Caki2 (cell line): ENCODE measurements at regions not wholly inside any gene's neighbourhood (a gene's known extent, or its start where the extent isn't known, plus 50 kb on each side); places are given as distances from the start of the nearest gene placed in this dataset.
"Not testable (repeated sequence)": the region's sequence is repeated elsewhere in the genome, so short reads cannot be mapped to it uniquely, and the experiment has no call there.

ENCODE experiments used
- DNase-seq: peaks from one replicate; pipeline ENCODE4 v3.0.0-alpha.2; 2015; ENCODE audit warnings: low read depth
- in situ Hi-C: cut with HindIII; loops from 2 replicates; pipeline ENCODE4 v1.10.0; 2016; ENCODE audit warnings: low sequenced_read_pairs, low pct_unique_long_range_greater_than_20kb, mixed read lengths

DNA sequence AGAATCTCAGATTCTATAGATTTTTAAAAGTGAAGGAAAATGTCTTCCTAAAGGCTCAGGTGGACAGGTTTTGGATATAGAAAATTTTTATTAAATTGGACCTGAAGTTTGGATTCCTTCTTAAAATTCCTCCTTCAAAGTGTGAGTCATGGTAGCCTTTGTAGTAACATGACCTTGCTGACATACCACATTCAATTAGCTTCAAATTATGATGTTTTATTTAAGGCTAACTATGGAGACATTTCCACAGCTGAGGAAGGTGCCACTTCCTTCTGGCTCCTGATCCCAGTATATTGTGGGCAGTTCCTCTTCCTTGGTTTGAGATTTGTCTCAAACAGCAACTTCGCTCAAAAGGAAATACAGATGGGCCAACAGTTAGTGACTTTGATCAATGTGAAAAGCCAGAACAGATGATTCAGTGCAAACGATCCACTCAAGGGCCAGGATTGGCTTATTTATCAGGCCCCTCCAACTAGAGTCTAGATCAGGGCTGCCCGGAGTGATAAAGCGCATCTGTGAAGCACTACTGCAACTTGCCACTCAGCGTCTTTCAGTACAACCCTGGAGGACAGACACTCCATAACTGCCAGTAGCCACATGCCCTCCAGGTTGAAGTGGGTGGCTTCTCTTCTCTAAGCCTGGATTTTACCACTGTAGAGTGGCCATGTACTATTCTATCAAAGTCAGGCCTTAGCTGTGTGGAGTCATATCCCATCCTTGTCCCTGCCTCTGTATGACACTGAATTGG lies 573.5 kb downstream of the KIF20B start:
- in situ Hi-C loops = no loop called here
- no peak for DNase-seq

- no peak for DNase-seq
- in situ Hi-C loops = no loop called here
Measured at GRCh38 chr10:90276894-90277475, 575.6 kb downstream of the KIF20B start.

GRCh38 chr10:90286406-90286805 lies 571.4 kb downstream of the HTR7 start:
- DNase-seq = no peak
- in situ Hi-C loops = no loop called here

GRCh38 chr10:90286941-90287340 lies 570.9 kb downstream of the HTR7 start:
- in situ Hi-C loops = no loop called here
- DNase-seq = no peak

DNA sequence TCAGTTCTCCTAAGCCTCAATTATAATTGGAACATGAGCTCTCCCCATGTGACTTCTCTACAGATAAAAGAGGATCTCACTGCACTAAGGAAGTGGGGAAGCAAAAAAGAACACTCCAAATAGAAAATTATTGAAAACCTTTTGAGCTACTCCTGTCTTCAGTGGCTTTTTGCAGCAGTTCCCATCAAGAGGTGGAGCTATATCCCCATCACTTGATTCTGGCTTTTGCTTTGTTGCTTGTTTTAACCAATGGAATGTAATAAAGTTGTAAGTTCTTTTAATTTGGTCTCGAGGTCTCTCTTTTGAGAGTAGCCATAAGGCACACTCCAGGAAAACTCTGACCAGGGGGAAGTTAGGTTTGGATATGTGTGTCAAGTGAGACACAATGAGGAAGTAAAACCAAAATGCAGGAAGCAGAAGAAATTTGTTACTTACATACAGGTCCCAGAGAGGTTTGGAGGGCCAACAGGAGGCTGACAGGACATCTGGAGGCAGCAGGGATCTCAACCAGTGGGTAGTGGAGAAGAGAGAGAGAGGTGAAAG lies 569.4 kb downstream of the HTR7 start:
- DNase-seq = peak; percentile 28
- in situ Hi-C loops = no loop called here

DNA sequence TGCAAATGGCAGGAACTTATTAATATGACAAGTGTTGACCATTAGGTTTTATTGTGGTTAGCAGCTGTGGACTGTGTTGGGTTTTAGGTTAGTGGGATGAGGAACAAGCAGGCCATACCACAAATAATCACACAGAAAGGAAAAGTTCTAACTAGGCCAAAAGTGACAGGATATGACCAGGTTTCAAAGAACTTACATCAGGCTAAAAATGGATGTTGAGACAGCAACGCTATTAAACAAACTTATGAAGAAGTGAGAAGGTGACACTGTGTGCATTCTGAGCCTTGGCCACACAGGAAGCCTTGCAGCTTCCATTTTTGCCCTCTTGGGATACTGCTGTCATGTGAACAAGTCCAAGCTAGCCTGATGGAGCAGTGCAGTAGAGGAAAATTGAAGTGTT lies 568.8 kb downstream of the HTR7 start:
- in situ Hi-C loops = no loop called here
- DNase-seq = no peak

DNA sequence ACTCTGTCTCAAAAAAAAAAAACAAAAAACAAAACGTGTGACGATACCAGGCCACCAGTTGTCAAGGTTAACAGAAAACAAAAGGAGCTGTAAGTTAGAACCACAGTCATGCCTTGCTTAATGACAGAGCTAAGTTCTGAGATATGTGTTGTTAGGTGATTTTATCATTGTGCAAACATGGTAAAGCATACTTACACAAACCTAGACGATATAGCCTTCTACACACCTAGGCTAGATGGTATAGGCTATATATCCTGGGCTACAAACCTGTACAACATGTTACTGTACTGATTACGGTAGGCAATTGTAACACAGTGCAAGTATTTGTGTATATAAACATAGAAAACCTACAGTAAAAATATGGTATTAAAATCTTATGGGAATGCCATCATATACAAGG lies 564.2 kb downstream of the HTR7 start:
- DNase-seq = no peak
- in situ Hi-C loops = no loop called here

GRCh38 chr10:90294821-90295540 lies 562.9 kb downstream of the HTR7 start:
- DNase-seq, in situ Hi-C loops: not testable (repeated sequence)

DNA sequence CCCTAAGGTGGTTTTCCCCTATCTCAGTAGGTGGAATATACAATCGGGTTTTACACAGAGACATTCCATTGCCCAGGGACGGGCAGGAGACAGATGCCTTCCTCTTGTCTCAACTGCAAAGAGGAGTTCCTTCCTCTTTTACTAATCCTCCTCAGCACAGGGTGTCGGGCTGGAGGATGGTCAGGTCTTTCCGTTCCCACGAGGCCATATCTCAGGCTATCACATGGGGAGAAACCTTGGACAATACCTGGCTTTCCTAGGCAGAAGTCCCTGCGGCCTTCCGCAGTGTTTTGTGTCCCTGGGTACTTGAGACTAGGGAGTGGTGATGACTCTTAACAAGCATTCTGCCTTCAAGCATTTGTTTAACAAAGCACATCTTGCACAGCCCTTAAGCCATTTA lies 555.8 kb downstream of the HTR7 start:
- DNase-seq, in situ Hi-C loops: not testable (repeated sequence)

GRCh38 chr10:90302758-90303481 lies 554.9 kb downstream of the HTR7 start:
- DNase-seq = no peak
- in situ Hi-C loops = no loop called here

DNA sequence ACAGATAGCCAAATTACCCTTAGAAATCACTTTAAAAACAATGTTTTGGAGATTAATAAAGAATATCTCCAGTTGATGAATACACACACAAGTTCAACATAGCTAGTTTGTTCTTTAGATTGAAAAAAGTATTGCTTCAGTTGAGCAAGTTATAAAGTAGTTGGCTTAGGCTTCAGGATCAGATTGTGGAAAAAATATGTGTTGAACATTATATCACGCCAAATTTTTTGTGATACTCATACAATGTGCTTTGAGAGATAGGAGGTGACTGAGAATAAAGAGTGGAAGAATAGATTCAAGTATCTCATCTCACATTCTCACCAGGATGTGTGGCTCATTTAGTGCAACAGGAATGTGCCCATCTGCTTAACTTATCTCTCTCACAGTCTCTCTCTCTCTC lies 553.3 kb downstream of the HTR7 start:
- DNase-seq = no peak
- in situ Hi-C loops = no loop called here

- peak; percentile 84 for DNase-seq
- in situ Hi-C loops = no loop called here
Measured at GRCh38 chr10:90306187-90306586, 551.7 kb downstream of the HTR7 start.

GRCh38 chr10:90308223-90308622 lies 549.6 kb downstream of the HTR7 start:
- in situ Hi-C loops = no loop called here
- DNase-seq = no peak

- in situ Hi-C loops = no loop called here
- no peak for DNase-seq
Measured at GRCh38 chr10:90313576-90314325, 544.1 kb downstream of the HTR7 start.

- in situ Hi-C loops = no loop called here
- DNase-seq = no peak
Measured at GRCh38 chr10:90314718-90315117, 543.1 kb downstream of the HTR7 start.

- no peak for DNase-seq
- in situ Hi-C loops = no loop called here
Measured at GRCh38 chr10:90317172-90317571, 540.7 kb downstream of the HTR7 start.

DNA sequence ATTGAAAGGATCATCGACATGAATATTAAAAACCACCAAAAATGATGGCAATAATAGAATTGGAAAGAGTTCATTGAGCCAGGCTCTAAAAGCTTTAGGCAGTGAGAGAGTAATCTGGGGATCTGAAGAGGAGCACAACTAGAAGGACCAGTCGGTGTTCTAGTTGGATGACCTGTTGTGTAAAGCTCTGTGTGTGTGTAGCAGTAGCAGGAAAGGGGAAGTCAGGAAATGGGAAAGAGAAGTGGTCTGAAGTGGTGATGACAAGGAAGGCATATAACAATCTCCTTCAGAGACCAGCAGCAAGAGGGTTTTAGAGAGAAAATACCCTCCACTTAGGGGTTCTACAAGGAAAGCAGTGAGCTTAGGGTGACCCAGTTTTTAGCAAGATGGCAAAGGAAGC lies 539.2 kb downstream of the HTR7 start:
- in situ Hi-C loops = no loop called here
- DNase-seq = no peak
